ENCODE measurements at regions not wholly inside any gene's neighbourhood (a gene's known extent, or its start where the extent isn't known, plus 50 kb on each side); places are given as distances from the start of the nearest gene placed in this dataset.

DNA sequence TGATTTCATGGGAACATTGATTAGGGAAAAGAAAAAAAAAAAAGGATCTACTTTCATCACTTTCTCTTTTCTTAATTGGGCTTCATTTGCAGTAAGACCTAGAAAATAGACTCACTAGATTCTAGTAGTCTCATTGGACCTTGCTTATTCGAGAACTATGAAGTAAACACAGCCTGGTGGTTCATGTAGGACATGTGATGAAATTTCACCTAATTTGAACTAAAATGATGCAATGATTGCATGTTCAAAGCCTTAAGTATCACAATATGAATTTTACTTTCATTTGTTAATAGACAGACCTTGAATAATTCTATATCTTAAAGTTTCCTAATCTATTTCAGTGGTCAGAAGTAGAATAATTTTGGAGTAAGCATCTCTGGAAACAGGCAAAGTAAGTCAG is 688.9 kb upstream of the NRXN1 start:
- TF ChIP-seq, protein P1, sequence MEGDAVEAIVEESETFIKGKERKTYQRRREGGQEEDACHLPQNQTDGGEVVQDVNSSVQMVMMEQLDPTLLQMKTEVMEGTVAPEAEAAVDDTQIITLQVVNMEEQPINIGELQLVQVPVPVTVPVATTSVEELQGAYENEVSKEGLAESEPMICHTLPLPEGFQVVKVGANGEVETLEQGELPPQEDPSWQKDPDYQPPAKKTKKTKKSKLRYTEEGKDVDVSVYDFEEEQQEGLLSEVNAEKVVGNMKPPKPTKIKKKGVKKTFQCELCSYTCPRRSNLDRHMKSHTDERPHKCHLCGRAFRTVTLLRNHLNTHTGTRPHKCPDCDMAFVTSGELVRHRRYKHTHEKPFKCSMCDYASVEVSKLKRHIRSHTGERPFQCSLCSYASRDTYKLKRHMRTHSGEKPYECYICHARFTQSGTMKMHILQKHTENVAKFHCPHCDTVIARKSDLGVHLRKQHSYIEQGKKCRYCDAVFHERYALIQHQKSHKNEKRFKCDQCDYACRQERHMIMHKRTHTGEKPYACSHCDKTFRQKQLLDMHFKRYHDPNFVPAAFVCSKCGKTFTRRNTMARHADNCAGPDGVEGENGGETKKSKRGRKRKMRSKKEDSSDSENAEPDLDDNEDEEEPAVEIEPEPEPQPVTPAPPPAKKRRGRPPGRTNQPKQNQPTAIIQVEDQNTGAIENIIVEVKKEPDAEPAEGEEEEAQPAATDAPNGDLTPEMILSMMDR (conservative IDR thresholded peaks at IDR 0.05; ENCODE audit: low read depth, low read length): no peak
- TF ChIP-seq EZH2 (IDR thresholded peaks at IDR 0.05; ENCODE audit: borderline replicate concordance, low read depth, low read length, poor library complexity, severe bottlenecking): no peak
